ENCODE measurements at regions not wholly inside any gene's neighbourhood (a gene's known extent, or its start where the extent isn't known, plus 50 kb on each side); places are given as distances from the start of the nearest gene placed in this dataset.

- Histone ChIP-seq H3K4me3 (no peak overlapping the region), H3K4me2 (no peak overlapping the region), H3K9me3 (peaks cover 3% of the 10 kb centered on the region; the same call in 1 of the 3 replicates), H3K27ac (no peak overlapping the region), H3K4me1 (no peaks in the 10 kb centered on the region)
- ATAC-seq (no peak), DNase-seq (ENCODE audit: low read depth in 1 of 2, low spot score in 1 of 2) (no peak), FAIRE-seq (no peak)
- CTCF ChIA-PET: interaction anchor here (0.7 to 1.6 kb wide), 2 partner anchors 46 to 229 kb away, joined by 4 to 6 read pairs; no protein-coding TSS in a partner anchor
- no peak for TF ChIP-seq FOXS1 (CRISPR knock-in tag; IDR thresholded peaks at IDR 0.05)
- TF ChIP-seq POLR2AphosphoS2 (conservative IDR thresholded peaks at IDR 0.05; ENCODE audit: low read length): no peak
- no peak for TF ChIP-seq MAX (IDR thresholded peaks at IDR 0.05)
- TF ChIP-seq RARB (CRISPR knock-in tag; IDR thresholded peaks at IDR 0.05): no peak
- no peak for TF ChIP-seq ZC3H11A (IDR thresholded peaks at IDR 0.05)
- no peak for TF ChIP-seq RFX5 (IDR thresholded peaks at IDR 0.05)
- POLR2A ChIA-PET: no interaction called here
These were observed 110.7 kb upstream of the HNRNPA3 start for GRCh38 chr2:177101930-177102329.

GRCh38 chr2:177106212-177106611 is 106.4 kb upstream of the HNRNPA3 start:
- peak; percentile 82 to 91 for ATAC-seq
- ChIA-PET POLR2A (no interaction called here), CTCF (no interaction called here)
- Histone ChIP-seq H3K4me1 (no peaks in the 10 kb centered on the region), H3K4me3 (no peak overlapping the region), H3K9me3 (peaks cover 3% of the 10 kb centered on the region; the same call in 1 of the 3 replicates), H3K27ac (no peak overlapping the region), H3K4me2 (no peak overlapping the region)
- no peak for FAIRE-seq
- peak; percentile 13 to 24 for DNase-seq (ENCODE audit: low read depth in 1 of 2, low spot score in 1 of 2)
- 4% methylated on average over 2 of the region's 2 CpGs for WGBS (ENCODE audit: missing lambda C conversion rate)
- TF ChIP-seq E2F6 (IDR thresholded peaks at IDR 0.05; ENCODE audit: borderline replicate concordance, low read depth): no peak
- 0 out of 5 replicates have a peak, but pooled peaks of 1 of the 2 experiments have one; percentile 3 for TF ChIP-seq RAD21 (conservative IDR thresholded peaks at IDR 0.05 in 1 of 2, IDR thresholded peaks at IDR 0.05 in 1 of 2)
- no peak for TF ChIP-seq ATOH8 (CRISPR knock-in tag; IDR thresholded peaks at IDR 0.05; ENCODE audit: low read depth)

- ChIA-PET POLR2A (no interaction called here), CTCF (no interaction called here)
- 24% methylated on average over 2 of the region's 2 CpGs for WGBS (ENCODE audit: missing lambda C conversion rate)
- H3K4me1 ChIP-seq: no peaks in the 10 kb centered on the region
- DNase-seq (ENCODE audit: low read depth in 1 of 2, low spot score in 1 of 2) (no peak), ATAC-seq (no peak), FAIRE-seq (no peak)
- no peaks in the 10 kb centered on the region for H3K9me3 ChIP-seq
- no peak for TF ChIP-seq POLR2A (IDR thresholded peaks at IDR 0.05; ENCODE audit: low read length)
- no peak for TF ChIP-seq TFCP2L1 (CRISPR knock-in tag; IDR thresholded peaks at IDR 0.05)
- no peak for TF ChIP-seq REST (IDR thresholded peaks at IDR 0.05)
- TF ChIP-seq CEBPB (IDR thresholded peaks at IDR 0.05): no peak
- TF ChIP-seq PBX3 (IDR thresholded peaks at IDR 0.05): no peak
- no peak overlapping the region for H3K27ac ChIP-seq
- no peak overlapping the region for H3K4me2 ChIP-seq
- no peak overlapping the region for H3K4me3 ChIP-seq
These were observed 103.7 kb upstream of the HNRNPA3 start for GRCh38 chr2:177108890-177109289.

- H3K27ac ChIP-seq: no peak overlapping the region
- no peak for ATAC-seq
- no peak for DNase-seq (ENCODE audit: low read depth in 1 of 2, low spot score in 1 of 2)
- TF ChIP-seq BHLHE40 (IDR thresholded peaks at IDR 0.05; ENCODE audit: low read depth, low read length) (no peak), ATOH8 (CRISPR knock-in tag; IDR thresholded peaks at IDR 0.05; ENCODE audit: low read depth) (no peak), TP53 (CRISPR knock-in tag; IDR thresholded peaks at IDR 0.05) (no peak), REST (IDR thresholded peaks at IDR 0.05) (no peak), NR3C1 (IDR thresholded peaks at IDR 0.05) (no peak)
- no peaks in the 10 kb centered on the region for H3K9me3 ChIP-seq
- ChIA-PET CTCF (interaction anchor here (0.8 kb wide), 2 partner anchors 27 to 34 kb away, joined by 3 to 5 read pairs; no protein-coding TSS in a partner anchor), POLR2A (no interaction called here)
- no peak overlapping the region for H3K4me2 ChIP-seq
- no peak for FAIRE-seq
- H3K4me3 ChIP-seq: no peak overlapping the region
- 45% methylated on average over 5 of the region's 5 CpGs for WGBS (ENCODE audit: missing lambda C conversion rate)
- H3K4me1 ChIP-seq: no peaks in the 10 kb centered on the region
These were observed 97.9 kb upstream of the HNRNPA3 start for GRCh38 chr2:177114712-177115111.

Data from A549 (cell line).